HEK293T (cell line): ENCODE measurements at regions not wholly inside any gene's neighbourhood (a gene's known extent, or its start where the extent isn't known, plus 50 kb on each side); places are given as distances from the start of the nearest gene placed in this dataset.

Source experiments
- CTCF ChIA-PET: fragments of 350-600 bp; formaldehyde crosslinking; extraction: SDS; loops from one replicate; lab custom pipeline; 2021; ENCODE audit warnings: antibody characterized with exemption, inconsistent platforms; lab: Yijun Ruan, JAX
- POLR2A ChIA-PET: fragments of 350-600 bp; formaldehyde crosslinking; extraction: SDS; loops from one replicate; lab custom pipeline; 2020; ENCODE audit warnings: antibody characterized with exemption, inconsistent platforms; lab: Yijun Ruan, JAX
- DNase-seq: peaks from one replicate; pipeline ENCODE4 v3.0.0; 2012; ENCODE audit warnings: mixed read lengths; ENCODE audit errors: extremely low spot score
- ARNT ChIP-seq: fragments of 450-650 bp; IDR thresholded peaks from 2 replicates; pipeline ENCODE4 v1.6.1; 2017; ENCODE audit warnings: mild to moderate bottlenecking
- BHLHE40 ChIP-seq: fragments of 450-650 bp; IDR thresholded peaks from 2 replicates; pipeline ENCODE4 v1.6.1; 2016; ENCODE audit warnings: mild to moderate bottlenecking, moderate library complexity, borderline replicate concordance
- CTBP1 ChIP-seq: fragments of 450-650 bp; IDR thresholded peaks from 2 replicates; pipeline ENCODE4 v1.6.1; 2016; ENCODE audit warnings: borderline replicate concordance
- ELF4 ChIP-seq: fragments of 450-650 bp; IDR thresholded peaks from 2 replicates; pipeline ENCODE4 v1.6.1; 2017; ENCODE audit warnings: antibody characterized with exemption
- FOXA1 ChIP-seq: fragments of 450-650 bp; IDR thresholded peaks from 2 replicates; pipeline ENCODE4 v1.6.1; 2016; ENCODE audit warnings: mild to moderate bottlenecking
- FOXK2 ChIP-seq: fragments of 450-650 bp; IDR thresholded peaks from 2 replicates; pipeline ENCODE4 v1.6.1; 2016; ENCODE audit warnings: mild to moderate bottlenecking
- FOXM1 ChIP-seq: fragments of 450-650 bp; IDR thresholded peaks from 2 replicates; pipeline ENCODE4 v1.6.1; 2017; ENCODE audit warnings: mild to moderate bottlenecking, borderline replicate concordance
- HDGF ChIP-seq: fragments of 450-650 bp; IDR thresholded peaks from 2 replicates; pipeline ENCODE4 v1.6.1; 2017; ENCODE audit warnings: antibody characterized with exemption, borderline replicate concordance
- L3MBTL2 ChIP-seq: fragments of 450-650 bp; conservative IDR thresholded peaks from 2 replicates; pipeline ENCODE4 v1.6.1; 2016; ENCODE audit warnings: mild to moderate bottlenecking
- LEF1 ChIP-seq: fragments of 450-650 bp; IDR thresholded peaks from 2 replicates; pipeline ENCODE4 v1.6.1; 2017; ENCODE audit warnings: mild to moderate bottlenecking, borderline replicate concordance
- NFRKB ChIP-seq: fragments of 450-650 bp; IDR thresholded peaks from 2 replicates; pipeline ENCODE4 v1.6.1; 2016; ENCODE audit warnings: mild to moderate bottlenecking, moderate library complexity
- PKNOX1 ChIP-seq: fragments of 450-650 bp; IDR thresholded peaks from 2 replicates; pipeline ENCODE4 v1.6.1; 2016
- SP1 ChIP-seq: fragments of 450-650 bp; IDR thresholded peaks from 2 replicates; pipeline ENCODE4 v1.6.1; 2017
- SUZ12 ChIP-seq: fragments of 450-650 bp; IDR thresholded peaks from 2 replicates; pipeline ENCODE4 v1.6.1; 2016; ENCODE audit warnings: mild to moderate bottlenecking
- TARDBP ChIP-seq: fragments of 450-650 bp; IDR thresholded peaks from 2 replicates; pipeline ENCODE4 v1.6.1; 2016
- ZNF384 ChIP-seq: fragments of 450-650 bp; IDR thresholded peaks from 2 replicates; pipeline ENCODE4 v1.6.1; 2016

GRCh38 chr14:96633096-96633495 is 130.9 kb downstream of the PAPOLA start:
- ChIA-PET POLR2A (no interaction called here), CTCF (no interaction called here)
- no peak for DNase-seq
- TF ChIP-seq SUZ12 (no peak), L3MBTL2 (no peak), PKNOX1 (no peak), TARDBP (no peak), ELF4 (no peak), FOXA1 (no peak), LEF1 (no peak), BHLHE40 (no peak), ARNT (no peak), ZNF384 (no peak), FOXK2 (no peak), HDGF (no peak), NFRKB (no peak), FOXM1 (no peak), CTBP1 (no peak)

GRCh38 chr14:96634481-96634880 is 132.3 kb downstream of the PAPOLA start:
- ChIA-PET CTCF (no interaction called here), POLR2A (interaction anchor here (1.0 kb wide), 1 partner anchor 10 kb away, joined by 3 read pairs; no protein-coding TSS in a partner anchor)
- peak; percentile 3 for DNase-seq
- TF ChIP-seq ARNT (no peak), PKNOX1 (no peak), FOXA1 (no peak), ELF4 (no peak), HDGF (no peak), NFRKB (no peak), ZNF384 (no peak)

GRCh38 chr14:96634896-96635295 is 132.7 kb downstream of the PAPOLA start:
- ChIA-PET POLR2A (no interaction called here), CTCF (no interaction called here)
- no peak for TF ChIP-seq BHLHE40
- TF ChIP-seq FOXK2, result no peak
- TF ChIP-seq ARNT, result no peak
- no peak for TF ChIP-seq PKNOX1
- no peak for TF ChIP-seq ZNF384
- no peak for TF ChIP-seq SUZ12
- TF ChIP-seq FOXA1, result no peak
- no peak for TF ChIP-seq CTBP1
- TF ChIP-seq SP1, result no peak
- TF ChIP-seq L3MBTL2, result no peak
- no peak for TF ChIP-seq NFRKB
- no peak for TF ChIP-seq FOXM1
- peak; percentile 3 for DNase-seq

- ChIA-PET POLR2A (no interaction called here), CTCF (no interaction called here)
- TF ChIP-seq FOXA1, result no peak
- no peak for TF ChIP-seq HDGF
- TF ChIP-seq BHLHE40, result no peak
- no peak for TF ChIP-seq LEF1
- no peak for TF ChIP-seq FOXM1
- TF ChIP-seq L3MBTL2, result no peak
- no peak for TF ChIP-seq ELF4
- TF ChIP-seq SP1, result no peak
- no peak for TF ChIP-seq NFRKB
- TF ChIP-seq CTBP1, result no peak
- no peak for TF ChIP-seq SUZ12
- no peak for TF ChIP-seq ARNT
- TF ChIP-seq FOXK2, result no peak
- TF ChIP-seq ZNF384, result no peak
- TF ChIP-seq PKNOX1, result no peak
- TF ChIP-seq TARDBP, result no peak
- peak; percentile 2 for DNase-seq
These were observed 133.7 kb downstream of the PAPOLA start for GRCh38 chr14:96635850-96636249.

- DNase-seq, result peak; percentile 2
- POLR2A ChIA-PET, result no interaction called here
- CTCF ChIA-PET, result no interaction called here
- TF ChIP-seq BHLHE40, result no peak
- TF ChIP-seq SUZ12, result no peak
- TF ChIP-seq NFRKB, result no peak
- no peak for TF ChIP-seq HDGF
- no peak for TF ChIP-seq SP1
- TF ChIP-seq CTBP1, result no peak
- no peak for TF ChIP-seq ZNF384
- TF ChIP-seq ARNT, result no peak
- no peak for TF ChIP-seq ELF4
- no peak for TF ChIP-seq L3MBTL2
- TF ChIP-seq LEF1, result no peak
- no peak for TF ChIP-seq FOXM1
- no peak for TF ChIP-seq FOXK2
- TF ChIP-seq FOXA1, result no peak
- no peak for TF ChIP-seq TARDBP
- TF ChIP-seq PKNOX1, result no peak
These were observed 135.3 kb downstream of the PAPOLA start for GRCh38 chr14:96637521-96637920.
